GM19238 (cell line): ENCODE measurements at regions not wholly inside any gene's neighbourhood (a gene's known extent, or its start where the extent isn't known, plus 50 kb on each side); places are given as distances from the start of the nearest gene placed in this dataset.
"Not testable (repeated sequence)": the region's sequence is repeated elsewhere in the genome, so short reads cannot be mapped to it uniquely, and the experiment has no call there.

ENCODE experiments used
- DNase-seq: peaks from one replicate; pipeline ENCODE4 v3.0.0; 2011; ENCODE audit warnings: low spot score; ENCODE audit not compliant: insufficient read length

- DNase-seq, result not testable (repeated sequence)
These were observed 639.6 kb downstream of the TP53TG3F start for GRCh38 chr16:34099028-34099427.
